22Rv1 (cell line): ENCODE measurements at regions not wholly inside any gene's neighbourhood (a gene's known extent, or its start where the extent isn't known, plus 50 kb on each side); places are given as distances from the start of the nearest gene placed in this dataset.

Experiments used
- ZFX ChIP-seq: fragments of 450-650 bp; IDR thresholded peaks from 2 replicates; pipeline ENCODE4 v1.6.1; 2017; ENCODE audit warnings: antibody characterized with exemption, borderline replicate concordance
- TF ChIP-seq, protein P1 (sequence below): fragments of 450-650 bp; IDR thresholded peaks from 2 replicates; pipeline ENCODE4 v1.5.1; 2017; ENCODE audit warnings: mild to moderate bottlenecking

DNA sequence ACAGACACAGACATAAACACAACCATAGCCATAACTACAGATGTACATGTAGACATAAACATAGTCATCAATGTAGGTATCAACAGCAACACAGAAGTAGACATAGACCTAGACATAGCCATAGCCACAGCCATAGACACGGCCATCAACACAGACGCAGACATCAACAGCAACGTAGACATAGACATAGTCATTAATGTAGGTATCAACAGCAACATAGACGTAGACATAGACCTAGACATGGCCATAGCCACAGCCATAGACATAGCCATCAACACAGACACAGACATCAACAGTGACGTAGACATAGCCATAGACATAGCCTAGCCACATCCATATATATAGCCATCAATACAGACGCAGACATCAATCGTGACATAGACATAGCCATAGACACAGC, 258.3 kb upstream of the FOXQ1 start:
- TF ChIP-seq, protein P1, sequence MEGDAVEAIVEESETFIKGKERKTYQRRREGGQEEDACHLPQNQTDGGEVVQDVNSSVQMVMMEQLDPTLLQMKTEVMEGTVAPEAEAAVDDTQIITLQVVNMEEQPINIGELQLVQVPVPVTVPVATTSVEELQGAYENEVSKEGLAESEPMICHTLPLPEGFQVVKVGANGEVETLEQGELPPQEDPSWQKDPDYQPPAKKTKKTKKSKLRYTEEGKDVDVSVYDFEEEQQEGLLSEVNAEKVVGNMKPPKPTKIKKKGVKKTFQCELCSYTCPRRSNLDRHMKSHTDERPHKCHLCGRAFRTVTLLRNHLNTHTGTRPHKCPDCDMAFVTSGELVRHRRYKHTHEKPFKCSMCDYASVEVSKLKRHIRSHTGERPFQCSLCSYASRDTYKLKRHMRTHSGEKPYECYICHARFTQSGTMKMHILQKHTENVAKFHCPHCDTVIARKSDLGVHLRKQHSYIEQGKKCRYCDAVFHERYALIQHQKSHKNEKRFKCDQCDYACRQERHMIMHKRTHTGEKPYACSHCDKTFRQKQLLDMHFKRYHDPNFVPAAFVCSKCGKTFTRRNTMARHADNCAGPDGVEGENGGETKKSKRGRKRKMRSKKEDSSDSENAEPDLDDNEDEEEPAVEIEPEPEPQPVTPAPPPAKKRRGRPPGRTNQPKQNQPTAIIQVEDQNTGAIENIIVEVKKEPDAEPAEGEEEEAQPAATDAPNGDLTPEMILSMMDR, result no peak
- no peak for TF ChIP-seq ZFX
